ENCODE measurements at regions not wholly inside any gene's neighbourhood (a gene's known extent, or its start where the extent isn't known, plus 50 kb on each side); places are given as distances from the start of the nearest gene placed in this dataset.

- TF ChIP-seq EZH2 (IDR thresholded peaks at IDR 0.05; ENCODE audit: borderline replicate concordance, low read depth, low read length, poor library complexity, severe bottlenecking) (no peak), CTCF (conservative IDR thresholded peaks at IDR 0.05; ENCODE audit: low read depth, low read length) (no peak)
Observed at GRCh38 chr11:105344938-105345337, 205.4 kb upstream of the CARD18 start.

Data from A673 (cell line).